ENCODE measurements at regions not wholly inside any gene's neighbourhood (a gene's known extent, or its start where the extent isn't known, plus 50 kb on each side); places are given as distances from the start of the nearest gene placed in this dataset.

GRCh38 chr9:91040371-91041215 is 239.0 kb downstream of the SYK start:
- DNase-seq (ENCODE audit: low read depth, low spot score) = no peak

- DNase-seq (ENCODE audit: low read depth, low spot score) = no peak
Measured at GRCh38 chr9:91042024-91042423, 240.4 kb downstream of the SYK start.

DNA sequence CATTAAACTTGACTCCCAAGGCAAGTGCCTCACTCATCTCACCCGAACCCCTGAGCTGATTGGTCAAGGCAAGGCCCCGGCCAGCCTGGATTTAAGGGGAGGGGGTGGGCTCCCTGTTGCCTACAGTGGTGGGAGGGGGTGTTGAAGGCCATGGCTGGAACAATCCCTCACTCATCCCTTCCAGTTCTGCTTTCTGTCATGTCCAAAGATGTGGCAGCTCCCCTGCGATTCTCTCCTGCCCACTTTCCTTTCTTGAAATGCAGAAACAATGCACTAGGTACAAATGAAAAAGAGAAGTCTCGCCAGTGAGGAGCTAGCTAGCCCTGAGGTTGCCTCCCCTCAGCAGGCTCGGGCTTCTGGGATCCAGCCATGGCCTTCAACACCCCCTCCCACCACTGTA is 240.9 kb downstream of the SYK start:
- no peak for DNase-seq (ENCODE audit: low read depth, low spot score)

DNA sequence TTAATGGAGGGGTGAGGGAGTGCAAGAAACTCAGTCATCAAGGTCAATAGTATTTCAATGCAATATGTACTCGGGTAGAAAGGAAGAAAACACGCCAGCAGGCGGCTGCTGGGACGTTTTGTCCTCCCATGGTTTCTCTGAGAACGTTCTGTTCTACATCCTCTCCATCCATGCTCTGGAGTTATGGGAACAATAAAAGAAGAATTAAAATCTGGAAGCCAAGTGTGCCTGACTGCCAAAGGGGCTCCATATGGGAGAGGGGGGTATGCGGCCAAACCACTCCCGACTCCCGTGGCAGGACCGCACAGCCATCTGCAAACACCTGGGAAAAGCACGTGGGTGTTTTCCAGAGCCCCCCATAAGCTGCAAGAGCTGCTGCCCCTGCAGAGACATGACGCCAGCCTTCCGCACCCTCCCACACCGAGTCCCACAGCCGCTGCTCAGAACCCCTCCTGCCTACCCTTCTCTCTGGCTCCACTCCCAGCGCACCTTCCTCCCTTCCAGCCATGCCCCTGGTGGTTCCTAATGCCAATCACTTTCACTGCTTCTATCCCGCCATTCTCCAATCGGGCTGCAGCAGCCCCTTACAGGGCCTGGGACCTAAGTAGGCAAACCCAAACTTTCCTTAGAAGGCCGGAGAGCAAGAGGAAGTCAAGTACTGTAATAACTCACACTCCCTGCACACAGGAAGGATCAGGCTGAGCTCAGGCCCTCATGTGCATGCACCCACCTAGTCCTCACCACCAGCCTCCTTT is 241.6 kb downstream of the SYK start:
- DNase-seq (ENCODE audit: low read depth, low spot score) = no peak

GRCh38 chr9:91043811-91044175 is 242.2 kb downstream of the SYK start:
- DNase-seq (ENCODE audit: low read depth, low spot score) = no peak

- DNase-seq (ENCODE audit: low read depth, low spot score) = no peak
Measured at GRCh38 chr9:91044354-91044753, 242.7 kb downstream of the SYK start.

- DNase-seq (ENCODE audit: low read depth, low spot score) = no peak
Measured at GRCh38 chr9:91045041-91045440, 243.4 kb downstream of the SYK start.

- no peak for DNase-seq (ENCODE audit: low read depth, low spot score)
Measured at GRCh38 chr9:91047529-91047928, 245.9 kb downstream of the SYK start.

DNA sequence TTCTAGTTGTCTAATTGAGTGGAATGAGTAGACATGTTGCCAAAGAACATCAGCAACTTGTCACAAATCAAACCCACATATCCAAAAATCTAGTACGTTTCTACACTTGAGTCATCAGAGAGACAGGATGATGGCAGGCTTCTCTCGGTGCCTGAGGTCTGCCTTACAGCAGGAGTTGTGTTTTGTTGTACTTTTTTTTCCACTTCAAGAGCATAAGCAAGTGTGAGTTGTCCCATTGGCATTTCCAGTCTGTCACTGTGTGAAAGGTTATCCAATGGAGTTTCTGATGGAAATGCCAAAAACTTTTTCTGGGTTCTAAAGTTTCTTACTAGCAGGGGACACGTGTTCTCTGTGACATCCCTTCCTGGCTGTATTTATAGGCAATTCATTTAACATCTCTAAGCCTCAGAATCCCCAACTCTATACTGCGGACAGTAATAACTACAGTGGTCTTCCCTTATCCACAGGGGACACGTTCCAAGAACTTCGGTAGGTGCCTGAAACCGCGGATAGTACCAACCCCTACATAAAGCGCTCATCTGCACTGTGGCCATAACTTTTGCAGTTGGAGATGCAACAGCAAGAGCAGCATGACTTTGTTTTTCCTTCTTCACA is 246.5 kb downstream of the SYK start:
- DNase-seq (ENCODE audit: low read depth, low spot score) = peak; percentile 76

DNA sequence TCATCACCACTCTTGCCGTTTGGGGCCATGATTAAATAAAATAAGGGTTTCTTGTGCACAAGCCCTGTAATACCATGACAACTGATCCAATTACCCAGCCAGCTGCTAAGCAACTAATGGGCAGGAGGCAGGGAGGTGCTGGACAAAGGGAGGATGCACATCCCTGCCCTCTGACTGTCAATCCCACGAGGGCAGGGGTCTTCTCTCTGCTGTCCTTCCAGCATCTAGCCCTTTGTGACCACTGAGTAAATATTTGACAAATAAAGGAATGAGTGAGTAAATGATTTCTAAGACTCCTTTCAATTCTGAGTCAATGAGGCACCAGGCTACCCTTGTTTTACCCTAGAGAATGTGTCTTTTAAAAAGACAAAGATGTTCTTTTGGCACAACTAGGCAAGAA is 247.1 kb downstream of the SYK start:
- no peak for DNase-seq (ENCODE audit: low read depth, low spot score)

GRCh38 chr9:91053824-91054223 is 252.2 kb downstream of the SYK start:
- no peak for DNase-seq (ENCODE audit: low read depth, low spot score)

GRCh38 chr9:91055845-91056244 is 254.2 kb downstream of the SYK start:
- no peak for DNase-seq (ENCODE audit: low read depth, low spot score)

GRCh38 chr9:91056486-91056885 is 254.9 kb downstream of the SYK start:
- no peak for DNase-seq (ENCODE audit: low read depth, low spot score)

- DNase-seq (ENCODE audit: low read depth, low spot score) = no peak
Measured at GRCh38 chr9:91056917-91057316, 255.3 kb downstream of the SYK start.

- peak; percentile 56 for DNase-seq (ENCODE audit: low read depth, low spot score)
Measured at GRCh38 chr9:91059713-91060112, 258.1 kb downstream of the SYK start.

DNA sequence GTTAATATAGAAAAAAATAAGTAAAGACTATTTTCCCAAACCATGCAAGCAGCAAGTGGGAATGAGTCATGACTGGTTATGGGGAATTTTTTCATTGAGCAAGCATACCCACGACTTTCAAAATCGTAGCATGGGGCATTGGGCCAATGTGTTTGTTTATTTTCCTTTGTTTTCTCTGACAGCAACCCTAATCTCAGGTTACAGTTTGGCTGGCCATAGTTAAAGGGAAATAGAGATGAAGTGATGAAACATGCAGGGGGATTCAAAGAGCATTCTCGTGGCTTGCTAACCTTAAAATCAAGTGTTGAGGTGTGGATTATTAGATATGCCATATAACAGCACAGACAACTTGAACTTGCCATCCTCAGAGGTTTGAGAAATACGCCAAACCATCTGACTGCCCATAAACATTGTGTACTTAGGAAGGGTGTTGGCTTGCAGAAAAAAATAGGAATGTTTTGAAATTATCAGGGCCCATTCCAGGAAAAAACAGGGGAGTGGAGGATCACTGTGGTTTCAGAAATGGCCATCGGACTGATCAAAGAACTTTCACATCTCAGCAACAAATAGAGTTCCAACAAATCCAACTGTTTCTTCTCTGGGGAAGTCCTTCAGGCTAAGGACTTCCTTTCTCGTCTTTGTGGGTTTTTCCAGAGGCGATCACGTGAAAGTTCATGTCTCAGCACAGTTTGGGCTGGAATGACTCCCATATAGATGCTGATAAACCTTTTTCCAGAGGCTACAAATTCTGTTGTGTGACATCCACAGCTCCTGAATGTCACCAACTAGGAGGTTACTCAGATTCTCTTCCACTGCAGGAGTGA is 259.1 kb downstream of the SYK start:
- peak; percentile 95 for DNase-seq (ENCODE audit: low read depth, low spot score)

GRCh38 chr9:91061506-91061905 is 259.9 kb downstream of the SYK start:
- DNase-seq (ENCODE audit: low read depth, low spot score) = no peak

GRCh38 chr9:91062281-91062680 is 260.7 kb downstream of the SYK start:
- no peak for DNase-seq (ENCODE audit: low read depth, low spot score)

DNA sequence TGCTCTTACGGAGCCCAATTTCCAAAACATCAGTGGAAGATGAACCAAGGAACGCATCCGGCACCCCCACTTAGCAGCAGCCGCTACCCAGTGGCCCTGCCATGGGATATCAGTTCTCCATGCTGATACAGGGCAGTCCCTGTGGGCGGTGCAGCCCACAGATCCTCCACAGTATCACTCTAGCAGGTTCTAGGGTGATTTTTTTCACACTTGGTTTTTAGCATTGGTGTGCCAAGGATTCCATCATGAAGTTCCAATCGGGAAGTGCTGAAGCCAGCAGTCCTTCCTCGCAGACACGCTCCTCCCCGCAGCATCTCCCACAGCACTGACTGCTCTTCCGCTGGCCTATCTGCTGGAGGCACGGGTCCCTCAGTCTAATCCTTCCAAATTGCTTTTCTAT is 261.9 kb downstream of the SYK start:
- no peak for DNase-seq (ENCODE audit: low read depth, low spot score)

DNA sequence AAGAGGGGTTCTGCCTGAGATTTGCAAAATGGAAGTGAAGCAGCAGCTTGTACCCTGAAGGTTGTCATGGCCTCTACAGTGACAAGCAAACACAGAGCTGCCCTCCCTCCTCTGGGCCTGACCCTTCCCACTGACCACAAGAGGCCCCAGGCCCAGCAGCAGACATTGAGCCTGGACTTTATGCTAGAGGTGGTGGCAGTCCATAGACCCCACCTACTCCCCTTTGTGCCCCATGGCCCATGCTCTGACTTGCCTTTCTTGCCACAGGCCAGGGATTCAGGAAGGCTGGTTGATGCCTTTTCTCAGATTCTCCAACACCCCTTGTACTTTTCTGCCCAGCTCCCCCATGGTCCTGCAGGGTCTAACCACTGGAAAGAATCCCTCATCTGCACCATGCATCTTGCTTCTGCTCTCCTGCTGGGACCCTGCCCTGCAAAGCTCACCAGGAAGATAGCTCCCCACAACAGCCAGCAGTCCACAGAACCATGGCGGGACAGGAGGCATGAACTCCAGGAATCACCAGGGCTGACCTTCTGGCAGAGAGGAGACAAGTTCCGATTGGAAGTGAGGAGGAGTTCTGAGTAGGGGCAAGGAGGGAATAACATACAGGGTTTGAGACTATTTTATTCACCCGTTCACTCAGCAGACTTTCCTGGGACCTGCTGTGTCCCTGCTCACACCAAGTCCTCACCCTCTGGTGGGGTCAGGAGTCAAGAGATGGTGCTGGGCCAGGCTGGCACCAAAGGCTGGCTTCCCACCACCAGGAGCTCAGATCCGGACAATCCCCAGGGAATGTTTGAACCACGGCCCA is 263.8 kb downstream of the SYK start:
- DNase-seq (ENCODE audit: low read depth, low spot score) = no peak

- no peak for DNase-seq (ENCODE audit: low read depth, low spot score)
Measured at GRCh38 chr9:91066042-91066415, 264.4 kb downstream of the SYK start.

Data from astrocyte of the hippocampus (primary cell).